ENCODE measurements at regions not wholly inside any gene's neighbourhood (a gene's known extent, or its start where the extent isn't known, plus 50 kb on each side); places are given as distances from the start of the nearest gene placed in this dataset.

- intact Hi-C loops (cut with micrococcal nuclease): loop anchor here (10.0 kb wide), 3 partner anchors 180 to 380 kb away; partner anchors contain the start of gene ID2
- DNase-seq (no peak), ATAC-seq (no peak)
- Mint-ChIP-seq H3K36me3 (ENCODE audit: low read depth) (peaks cover 4% of the 10 kb centered on the region), H3K27me3 (peaks cover 8% of the 10 kb centered on the region), H3K4me3 (no peak overlapping the region), H3K9me3 (peaks cover 15% of the 10 kb centered on the region), H3K27ac (no peak overlapping the region), H3K4me1 (ENCODE audit: low read depth) (peaks cover 73% of the 10 kb centered on the region)
- POLR2A ChIA-PET: no interaction called here
- TF ChIP-seq CTCF (IDR thresholded peaks at IDR 0.05): no peak
- CTCF ChIA-PET: no interaction called here
These were observed 376.8 kb upstream of the ID2 start for GRCh38 chr2:8304821-8305766.

- ATAC-seq (no peak), DNase-seq (no peak)
- TF ChIP-seq CTCF (IDR thresholded peaks at IDR 0.05): no peak
- Mint-ChIP-seq H3K27ac (no peak overlapping the region), H3K9me3 (peaks cover 8% of the 10 kb centered on the region), H3K36me3 (ENCODE audit: low read depth) (no peaks in the 10 kb centered on the region), H3K27me3 (peaks cover 8% of the 10 kb centered on the region), H3K4me1 (ENCODE audit: low read depth) (peaks cover 72% of the 10 kb centered on the region), H3K4me3 (no peak overlapping the region)
- intact Hi-C loops (cut with micrococcal nuclease): loop anchor here (10.0 kb wide), 3 partner anchors 178 to 378 kb away; partner anchors contain the start of gene ID2
- ChIA-PET CTCF (no interaction called here), POLR2A (interaction anchor here (1.0 kb wide), 1 partner anchor 378 kb away, joined by 3 read pairs; no protein-coding TSS in a partner anchor)
These were observed 375.1 kb upstream of the ID2 start for GRCh38 chr2:8306530-8307351.

GRCh38 chr2:8307606-8308180 is 374.2 kb upstream of the ID2 start:
- intact Hi-C loops (cut with micrococcal nuclease): loop anchor here (10.0 kb wide), 3 partner anchors 177 to 377 kb away; partner anchors contain the start of gene ID2
- Mint-ChIP-seq H3K4me1 (ENCODE audit: low read depth) (peaks cover 72% of the 10 kb centered on the region), H3K27me3 (peaks cover 14% of the 10 kb centered on the region), H3K4me3 (no peak overlapping the region), H3K9me3 (peaks cover 6% of the 10 kb centered on the region), H3K27ac (no peak overlapping the region), H3K36me3 (ENCODE audit: low read depth) (no peaks in the 10 kb centered on the region)
- TF ChIP-seq CTCF (IDR thresholded peaks at IDR 0.05): no peak
- DNase-seq: no peak
- CTCF ChIA-PET: no interaction called here
- POLR2A ChIA-PET: interaction anchor here (1.0 kb wide), 1 partner anchor 211 kb away, joined by 3 read pairs; no protein-coding TSS in a partner anchor
- ATAC-seq: no peak

GRCh38 chr2:8309131-8309530 is 372.7 kb upstream of the ID2 start:
- no peak overlapping the region for H3K4me3 Mint-ChIP-seq
- no peak for ATAC-seq
- peak overlapping the region; percentile 26 for H3K27ac Mint-ChIP-seq
- no peaks in the 10 kb centered on the region for H3K36me3 Mint-ChIP-seq (ENCODE audit: low read depth)
- no peak for TF ChIP-seq CTCF (IDR thresholded peaks at IDR 0.05)
- no peaks in the 10 kb centered on the region for H3K9me3 Mint-ChIP-seq
- intact Hi-C loops (cut with micrococcal nuclease): loop anchor here (10.0 kb wide), 3 partner anchors 176 to 376 kb away; partner anchors contain the start of gene ID2
- DNase-seq: no peak
- peaks cover 69% of the 10 kb centered on the region for H3K4me1 Mint-ChIP-seq (ENCODE audit: low read depth)
- POLR2A ChIA-PET: no interaction called here
- CTCF ChIA-PET: no interaction called here
- H3K27me3 Mint-ChIP-seq: peaks cover 14% of the 10 kb centered on the region
